Stimulated activated CD4-positive, alpha-beta T cell treated with anti-CD3 and anti-CD28 coated beads, Interleukin-1b, Interleukin-23, amount 100 ng/mL, for 48 hours (primary cell): ENCODE measurements at regions not wholly inside any gene's neighbourhood (a gene's known extent, or its start where the extent isn't known, plus 50 kb on each side); places are given as distances from the start of the nearest gene placed in this dataset.
"Not testable (repeated sequence)": the region's sequence is repeated elsewhere in the genome, so short reads cannot be mapped to it uniquely, and the experiment has no call there.

Experiments used
- DNase-seq: peaks from one replicate; pipeline ENCODE4 v3.0.0-alpha.2; 2020

GRCh38 chr19:29154163-29154562, 58.8 kb downstream of the UQCRFS1 start:
- no peak for DNase-seq

DNA sequence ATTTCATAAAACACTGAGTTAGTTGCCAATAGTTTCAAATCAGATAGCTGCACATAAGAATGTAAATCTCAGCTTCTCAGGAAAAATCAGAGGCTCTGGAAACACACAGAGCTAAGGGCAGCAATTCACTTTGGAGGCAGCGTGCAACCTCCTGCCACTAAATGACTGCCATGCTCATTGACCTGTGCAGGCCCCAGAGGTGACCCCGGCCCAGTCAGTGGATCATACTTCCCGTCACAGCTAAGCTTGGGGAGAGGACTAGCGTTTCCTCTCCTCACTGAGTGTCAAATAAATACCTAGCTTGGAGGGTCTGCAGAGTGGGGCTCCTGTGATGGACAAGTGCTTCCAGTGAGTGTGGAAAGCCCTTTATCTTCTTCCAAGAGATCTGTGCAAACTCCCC, 67.2 kb downstream of the UQCRFS1 start:
- no peak for DNase-seq

DNA sequence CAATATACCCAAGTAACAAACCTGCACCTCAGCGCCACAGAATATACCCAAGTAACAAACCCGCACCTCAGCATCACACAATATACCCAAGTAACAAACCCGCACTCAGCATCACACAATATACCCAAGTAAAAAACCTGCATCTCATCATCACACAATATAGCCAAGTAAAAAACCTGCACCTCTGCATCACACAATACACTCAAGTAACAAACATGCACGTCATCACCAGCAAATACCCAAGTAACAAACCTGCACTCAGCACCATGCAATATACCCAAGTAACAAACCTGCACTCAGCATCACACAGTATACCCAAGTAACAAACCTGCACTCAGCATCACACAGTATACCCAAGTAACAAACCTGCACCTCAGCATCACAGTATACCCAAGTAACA, 69.8 kb downstream of the UQCRFS1 start:
- no peak for DNase-seq

DNA sequence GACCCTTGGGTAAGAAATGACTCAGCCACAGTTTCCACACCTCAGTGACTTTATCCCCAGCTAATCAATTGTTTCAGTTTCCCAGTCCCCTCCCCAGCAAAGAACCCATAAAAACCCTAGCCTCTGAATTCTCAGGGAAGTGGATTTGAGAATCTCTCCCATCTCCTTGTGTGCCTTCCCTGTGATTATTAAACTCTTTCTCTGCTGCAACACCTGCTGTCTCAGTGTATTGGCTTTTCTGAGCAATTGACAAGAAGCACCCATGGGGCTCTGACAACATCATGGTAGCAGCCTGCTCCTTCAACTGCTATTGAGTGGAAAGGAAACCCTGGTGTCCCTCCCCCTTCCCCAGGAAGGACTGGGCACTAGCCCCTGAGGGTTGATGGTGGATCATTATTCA, 73.7 kb downstream of the UQCRFS1 start:
- DNase-seq = no peak

GRCh38 chr19:29138206-29138605, 74.7 kb downstream of the UQCRFS1 start:
- not testable (repeated sequence) for DNase-seq

GRCh38 chr19:29131456-29131855, 81.5 kb downstream of the UQCRFS1 start:
- no peak for DNase-seq

- no peak for DNase-seq
Measured at GRCh38 chr19:29129148-29129547, 83.8 kb downstream of the UQCRFS1 start.

GRCh38 chr19:29128203-29128602, 84.7 kb downstream of the UQCRFS1 start:
- DNase-seq = no peak

DNA sequence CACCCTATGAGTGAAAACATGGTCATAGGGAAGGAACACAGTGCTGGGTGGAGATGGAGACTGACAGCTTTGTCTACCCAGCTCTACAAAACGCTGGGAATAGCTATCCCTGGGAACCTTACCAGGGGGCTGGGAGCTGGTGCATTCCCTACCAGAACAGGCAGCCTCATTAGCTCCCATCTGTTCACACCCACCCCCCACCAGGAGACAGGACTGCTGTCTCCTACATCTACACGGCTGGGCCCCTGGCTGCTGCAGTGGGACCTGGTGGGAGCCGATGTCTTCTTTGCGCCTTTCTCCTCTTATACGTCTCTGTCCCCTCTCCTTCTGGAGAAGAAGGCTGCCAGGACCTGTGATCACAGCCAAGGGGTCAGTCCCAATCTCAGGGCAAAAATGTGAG, 90.8 kb downstream of the UQCRFS1 start:
- DNase-seq = no peak

DNA sequence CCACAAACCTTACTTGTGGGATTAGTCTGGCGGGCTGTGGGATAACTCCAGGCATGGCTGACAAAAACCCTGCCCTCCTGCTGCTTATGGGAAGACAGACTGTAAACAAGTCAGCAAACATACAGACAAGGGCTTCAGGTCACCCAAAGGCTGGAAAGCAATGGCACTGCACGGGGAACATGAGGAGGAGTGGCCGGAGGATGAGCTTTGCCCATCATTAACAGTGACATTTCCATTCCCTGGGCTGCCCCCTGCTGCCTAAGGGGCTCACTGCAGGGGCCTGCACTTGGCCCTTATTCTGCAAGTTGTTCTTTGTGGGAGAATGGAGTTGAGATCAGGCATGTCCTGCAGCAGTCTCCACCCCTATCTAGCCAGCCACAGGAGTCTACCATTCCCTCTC, 91.3 kb downstream of the UQCRFS1 start:
- DNase-seq = no peak

DNA sequence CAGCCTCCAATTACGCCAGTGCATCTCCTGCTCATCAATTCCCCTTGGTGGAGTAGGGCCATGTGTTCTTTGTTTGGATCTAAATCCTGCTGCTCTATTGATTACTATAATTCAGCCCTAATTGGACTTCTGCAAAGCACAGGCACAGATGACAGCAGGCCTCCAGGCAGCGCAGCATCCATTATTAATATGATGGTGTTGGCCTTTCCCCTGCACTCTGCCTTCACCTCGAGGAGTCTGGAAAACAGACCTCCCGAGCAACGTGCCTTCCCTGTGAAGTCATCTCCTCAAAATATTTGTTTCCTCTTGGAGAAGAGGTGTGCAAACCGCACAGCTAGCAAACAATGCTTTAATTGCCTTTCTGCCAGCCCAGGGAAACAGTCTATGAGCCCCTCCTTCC, 92.5 kb downstream of the UQCRFS1 start:
- DNase-seq = no peak

GRCh38 chr19:29119590-29119989, 93.4 kb downstream of the UQCRFS1 start:
- no peak for DNase-seq

GRCh38 chr19:29118389-29118788, 94.6 kb downstream of the UQCRFS1 start:
- no peak for DNase-seq

DNA sequence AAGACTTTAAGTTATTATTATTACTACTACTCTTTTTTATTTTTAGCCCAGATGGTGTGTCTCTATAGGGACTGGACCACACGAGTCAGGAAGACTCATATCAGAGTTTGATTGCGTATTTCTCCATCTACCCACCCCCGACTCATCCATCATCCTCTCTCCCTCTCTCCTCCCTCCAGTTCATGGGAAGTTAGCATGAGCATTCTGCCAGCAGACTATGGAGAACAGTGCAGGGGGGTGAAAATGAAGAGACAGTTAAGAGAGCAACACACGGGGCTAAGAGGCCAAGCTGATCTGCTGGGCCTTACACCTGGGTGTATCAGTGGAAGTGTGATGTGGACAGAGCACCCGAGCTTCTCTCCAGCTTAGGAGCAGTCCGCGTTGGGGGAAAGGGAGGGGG, 95.0 kb downstream of the UQCRFS1 start:
- DNase-seq = no peak

- DNase-seq = no peak
Measured at GRCh38 chr19:29115181-29115580, 97.8 kb downstream of the UQCRFS1 start.

GRCh38 chr19:29113838-29114237, 99.1 kb downstream of the UQCRFS1 start:
- no peak for DNase-seq

GRCh38 chr19:29111576-29111975, 101.4 kb downstream of the UQCRFS1 start:
- DNase-seq = no peak

GRCh38 chr19:29107831-29108230, 105.1 kb downstream of the UQCRFS1 start:
- no peak for DNase-seq

DNA sequence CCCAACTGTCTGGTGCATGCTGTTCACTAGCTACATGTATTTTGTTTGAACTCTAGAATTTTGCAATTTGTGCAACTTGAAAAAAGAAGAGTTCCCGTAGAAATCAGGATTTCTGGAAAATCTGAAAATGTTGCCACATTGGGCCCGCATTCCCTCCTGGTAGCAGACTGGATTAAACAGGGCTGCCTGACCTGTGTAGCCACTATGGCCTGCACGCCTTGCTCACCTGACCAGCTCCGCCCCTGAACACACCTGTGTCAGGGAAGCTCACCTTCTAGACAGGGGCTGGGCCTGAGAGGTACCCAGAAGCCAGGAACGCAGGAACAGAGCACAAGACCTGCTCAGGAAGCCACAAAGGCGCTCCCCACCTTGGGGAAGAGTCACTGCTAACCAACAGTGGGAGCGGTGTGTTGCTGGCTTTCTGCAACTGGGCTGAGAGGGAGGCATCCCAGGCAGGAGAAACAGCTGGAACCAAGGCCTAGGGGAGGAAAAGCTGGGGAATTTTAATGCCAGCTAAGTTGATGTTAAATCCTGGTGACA, 106.5 kb downstream of the UQCRFS1 start:
- DNase-seq = no peak

- no peak for DNase-seq
Measured at GRCh38 chr19:29105629-29106292, 107.2 kb downstream of the UQCRFS1 start.

DNA sequence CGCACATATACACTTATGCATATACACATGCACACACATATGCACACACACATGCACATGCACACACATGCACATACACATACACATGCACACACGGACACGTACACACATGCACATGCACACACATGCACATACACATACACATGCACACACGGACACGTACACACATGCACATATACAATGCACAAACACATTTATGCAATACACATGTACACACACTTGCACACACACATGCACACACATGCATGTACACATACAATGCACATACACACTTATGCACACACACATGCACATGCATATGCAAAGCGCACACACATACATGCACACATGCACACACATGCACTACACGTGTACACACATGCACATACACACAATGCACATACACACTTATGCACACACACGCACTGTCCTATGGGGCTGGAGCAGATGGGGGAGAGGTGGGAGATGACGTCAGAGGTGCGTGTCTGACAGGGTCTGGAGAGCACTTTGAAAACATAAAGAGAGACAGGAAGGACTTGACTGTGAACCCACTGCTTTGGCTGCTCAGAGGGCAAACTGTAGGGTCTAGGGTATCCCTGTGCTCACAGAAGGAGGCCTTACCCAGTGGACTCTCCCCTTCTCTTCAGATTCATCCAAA, 108.2 kb downstream of the UQCRFS1 start:
- no peak for DNase-seq

DNA sequence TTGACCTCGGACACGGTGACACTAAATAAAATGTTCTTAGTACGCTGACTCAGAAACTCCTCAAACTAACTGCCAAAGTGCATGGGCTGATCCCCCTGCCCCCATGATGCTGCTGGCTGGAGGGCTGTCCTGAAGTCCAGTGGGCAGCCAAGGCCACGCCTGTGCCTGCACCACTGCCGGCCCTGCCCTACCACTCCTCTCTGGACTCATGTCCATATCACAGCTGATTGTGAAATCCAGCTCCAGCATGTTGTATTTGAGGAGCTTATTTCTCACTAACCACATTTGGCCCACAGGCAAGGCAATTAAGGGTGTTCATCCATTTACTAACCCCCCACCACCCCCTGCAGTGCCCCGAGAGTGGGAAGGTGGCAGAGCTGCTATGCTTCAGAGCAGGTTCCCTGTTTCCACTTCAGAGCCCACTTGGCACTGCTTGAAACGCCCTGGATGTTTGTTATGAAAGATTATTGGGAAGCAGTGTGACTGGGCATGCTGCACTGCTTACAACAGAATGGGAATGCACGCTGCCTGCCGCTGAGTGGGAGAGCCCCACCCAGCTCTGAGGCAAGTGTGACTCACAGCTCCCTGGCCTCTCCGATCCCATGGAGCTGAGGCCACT, 114.0 kb downstream of the UQCRFS1 start:
- no peak for DNase-seq

DNA sequence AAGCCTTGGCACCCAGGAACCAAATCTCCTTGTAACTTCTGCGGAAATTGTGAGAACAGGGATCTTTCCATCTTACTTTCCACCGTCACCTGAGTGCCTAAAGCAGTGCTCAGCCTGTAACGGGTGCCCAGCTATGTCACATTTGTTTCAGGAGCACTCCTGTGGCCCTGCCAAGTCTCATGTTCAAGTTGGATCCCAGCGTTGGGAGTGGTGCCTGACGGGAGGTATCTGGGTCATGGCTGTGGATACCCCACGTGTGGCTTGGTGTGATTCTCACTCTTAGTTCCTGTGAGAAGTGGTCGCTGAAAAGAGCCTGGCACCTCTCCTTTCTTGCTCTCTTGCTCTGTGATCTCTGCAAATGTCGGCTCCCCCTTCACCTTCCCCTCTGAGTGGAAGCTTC, 114.9 kb downstream of the UQCRFS1 start:
- no peak for DNase-seq

- DNase-seq = no peak
Measured at GRCh38 chr19:29096896-29097295, 116.1 kb downstream of the UQCRFS1 start.
